GM18502 (cell line): ENCODE measurements at regions not wholly inside any gene's neighbourhood (a gene's known extent, or its start where the extent isn't known, plus 50 kb on each side); places are given as distances from the start of the nearest gene placed in this dataset.

ENCODE experiments used
- ATAC-seq: cut with Tn5 transposase; IDR thresholded peaks from one replicate; pipeline ENCODE4 v1.9.1; 2021; ENCODE audit warnings: mild to moderate bottlenecking; ENCODE audit not compliant: unreplicated experiment, poor library complexity

DNA sequence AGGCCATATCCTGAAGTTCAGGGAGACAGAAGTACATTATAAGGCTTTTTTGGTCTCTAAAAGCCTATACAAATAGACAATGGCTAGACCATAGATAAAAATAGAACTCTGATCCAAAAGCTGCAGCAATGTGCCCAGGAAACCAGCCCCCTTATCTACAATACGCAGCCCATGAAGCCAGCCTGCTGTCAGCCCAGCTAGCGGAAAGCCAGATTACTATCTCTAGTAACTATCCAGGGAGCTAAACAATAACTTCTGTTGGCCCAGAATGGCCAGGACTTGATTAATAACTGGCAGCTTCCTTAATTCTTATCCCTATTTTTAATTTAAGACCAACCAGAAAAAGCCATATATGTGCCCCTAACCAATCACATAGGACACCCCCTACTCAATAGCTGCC is 160.4 kb upstream of the SMLR1 start:
- no peak for ATAC-seq

GRCh38 chr6:130670142-130670541 is 157.1 kb upstream of the SMLR1 start:
- ATAC-seq = no peak

DNA sequence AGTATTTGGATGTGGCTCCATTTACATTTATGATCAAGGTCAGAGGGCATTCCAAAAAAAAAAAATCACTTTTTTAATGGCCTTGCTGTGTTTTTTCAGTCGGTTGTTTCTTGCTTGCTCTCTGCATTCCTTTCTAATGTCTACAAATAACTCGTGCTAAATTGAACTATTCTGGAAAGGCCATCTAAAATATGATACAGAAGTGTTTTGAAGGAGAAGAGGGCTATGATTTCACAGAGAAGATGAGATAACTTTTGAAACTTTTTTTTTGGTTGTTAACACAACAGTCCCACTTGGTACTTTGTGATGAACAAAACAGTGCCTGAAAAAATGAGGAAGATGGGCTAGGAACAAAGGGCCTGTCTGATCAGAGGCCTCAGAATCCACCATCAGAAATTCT is 156.1 kb upstream of the SMLR1 start:
- ATAC-seq = no peak

GRCh38 chr6:130671577-130671976 is 155.6 kb upstream of the SMLR1 start:
- no peak for ATAC-seq

DNA sequence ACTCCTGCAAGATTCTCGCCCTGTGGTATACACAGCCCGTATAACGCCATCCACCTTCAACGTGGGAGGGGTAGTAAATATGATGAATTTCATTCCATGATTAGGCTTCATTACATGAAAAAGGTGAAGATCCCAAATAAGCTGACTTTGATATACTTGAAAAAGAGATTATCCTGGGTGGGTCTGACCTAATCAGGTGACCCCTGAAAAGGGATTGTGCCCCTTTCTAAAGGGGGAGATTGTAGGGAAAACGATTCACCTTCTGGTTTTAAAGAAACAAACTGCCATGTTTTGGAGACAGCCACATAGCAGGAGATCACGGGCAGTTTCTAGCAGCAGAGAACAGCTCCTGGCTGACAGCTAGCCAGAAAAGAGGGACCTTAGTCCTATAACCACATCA is 155.1 kb upstream of the SMLR1 start:
- ATAC-seq = no peak

- ATAC-seq = no peak
Measured at GRCh38 chr6:130674604-130675003, 152.6 kb upstream of the SMLR1 start.

- no peak for ATAC-seq
Measured at GRCh38 chr6:130675072-130675471, 152.1 kb upstream of the SMLR1 start.

GRCh38 chr6:130676077-130676772 is 151.0 kb upstream of the SMLR1 start:
- no peak for ATAC-seq

DNA sequence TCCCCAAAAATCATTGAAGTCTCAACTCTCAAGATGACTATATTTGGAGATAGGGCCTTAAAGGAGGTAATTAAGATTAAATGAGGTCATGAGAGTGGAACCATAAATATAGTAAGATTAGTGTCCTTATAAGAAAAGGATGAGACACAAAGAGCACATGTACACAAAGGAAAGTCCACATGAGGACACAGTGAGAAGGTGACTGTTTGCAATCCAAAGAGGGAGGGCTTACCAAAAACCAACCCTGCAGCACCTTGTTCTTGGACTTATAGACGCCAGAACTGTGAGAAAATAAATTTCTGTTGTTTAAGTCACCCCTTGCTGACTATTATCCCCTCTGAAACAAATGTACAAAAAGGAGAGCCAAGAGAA is 150.4 kb upstream of the SMLR1 start:
- no peak for ATAC-seq

GRCh38 chr6:130677312-130677711 is 149.9 kb upstream of the SMLR1 start:
- no peak for ATAC-seq

DNA sequence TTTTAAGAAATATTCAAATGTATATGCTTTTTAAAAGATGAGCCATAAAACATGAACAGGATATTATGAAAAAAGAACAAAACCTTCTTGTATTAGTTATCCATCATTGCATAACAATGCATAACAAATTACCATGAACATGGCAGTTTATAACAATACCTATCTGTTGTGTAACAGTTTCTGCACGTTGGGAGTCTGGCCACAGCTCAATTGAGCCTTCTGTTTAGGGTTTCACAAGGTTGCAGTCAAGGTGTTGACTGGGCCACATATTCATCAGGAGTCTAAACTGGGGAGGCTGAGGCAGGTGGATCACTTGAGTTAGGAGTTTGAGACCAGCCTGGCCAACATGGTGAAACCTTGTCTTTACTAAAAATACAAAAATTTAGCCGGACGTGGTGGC is 149.4 kb upstream of the SMLR1 start:
- ATAC-seq = no peak

GRCh38 chr6:130679684-130680083 is 147.5 kb upstream of the SMLR1 start:
- no peak for ATAC-seq

DNA sequence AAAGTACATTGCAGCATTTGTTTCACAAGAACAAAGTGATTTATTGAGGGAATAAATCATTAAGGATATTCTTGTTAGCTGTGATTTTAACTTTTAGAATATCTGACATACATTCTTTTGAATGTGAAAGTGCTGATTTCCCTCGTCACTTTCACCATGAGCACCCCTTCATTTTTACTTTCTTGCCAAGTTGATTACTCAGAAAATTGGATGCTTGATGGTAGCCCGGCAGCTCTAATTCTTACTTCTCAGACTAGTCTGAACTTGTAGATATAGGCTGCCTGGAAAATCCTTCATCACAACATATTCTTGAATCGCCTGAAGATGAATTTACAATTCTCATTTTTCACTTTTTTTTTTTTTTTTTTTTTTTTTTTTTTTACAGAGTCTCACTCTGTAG is 147.1 kb upstream of the SMLR1 start:
- no peak for ATAC-seq

GRCh38 chr6:130681028-130681427 is 146.2 kb upstream of the SMLR1 start:
- ATAC-seq = no peak

GRCh38 chr6:130682066-130682465 is 145.1 kb upstream of the SMLR1 start:
- no peak for ATAC-seq

GRCh38 chr6:130683761-130684517 is 143.3 kb upstream of the SMLR1 start:
- ATAC-seq = no peak

DNA sequence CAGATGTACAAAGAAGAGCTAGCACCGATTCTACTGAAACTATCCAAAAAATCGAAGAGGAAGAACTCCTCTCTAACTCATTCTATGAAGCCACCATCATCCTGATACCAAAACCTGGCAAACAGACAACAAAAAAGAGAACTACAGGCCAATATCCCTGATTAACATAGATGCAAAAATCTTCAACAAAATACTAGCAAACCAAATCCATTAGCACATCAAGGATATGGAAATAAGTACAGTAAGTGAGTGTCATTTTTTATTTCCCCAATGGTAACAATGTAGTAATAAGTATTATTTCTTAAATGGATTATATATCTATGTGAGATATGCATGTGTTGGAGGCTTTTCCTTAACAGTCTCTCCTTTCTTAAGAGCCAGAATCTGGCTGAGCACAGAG is 134.5 kb upstream of the SMLR1 start:
- no peak for ATAC-seq

DNA sequence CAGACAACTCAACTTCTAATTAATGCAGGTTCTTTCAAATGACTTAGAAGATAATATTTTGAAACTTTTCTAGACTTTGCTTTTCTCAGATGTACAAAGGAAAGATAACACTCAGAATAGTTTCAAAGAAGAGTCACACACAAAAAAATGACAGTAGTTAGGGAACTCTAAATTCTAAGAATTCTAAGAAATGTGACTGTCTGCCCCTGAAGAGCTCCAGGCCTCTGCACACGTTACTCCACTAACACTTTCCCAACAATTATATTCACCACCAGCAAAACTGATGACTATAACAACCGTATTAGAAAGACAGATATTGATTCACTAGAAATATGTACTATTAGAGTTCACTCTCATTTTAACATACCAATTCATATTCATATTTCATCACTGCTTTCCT is 133.3 kb upstream of the SMLR1 start:
- no peak for ATAC-seq

- ATAC-seq = no peak
Measured at GRCh38 chr6:130694606-130695005, 132.6 kb upstream of the SMLR1 start.

- ATAC-seq = no peak
Measured at GRCh38 chr6:130696806-130697205, 130.4 kb upstream of the SMLR1 start.

DNA sequence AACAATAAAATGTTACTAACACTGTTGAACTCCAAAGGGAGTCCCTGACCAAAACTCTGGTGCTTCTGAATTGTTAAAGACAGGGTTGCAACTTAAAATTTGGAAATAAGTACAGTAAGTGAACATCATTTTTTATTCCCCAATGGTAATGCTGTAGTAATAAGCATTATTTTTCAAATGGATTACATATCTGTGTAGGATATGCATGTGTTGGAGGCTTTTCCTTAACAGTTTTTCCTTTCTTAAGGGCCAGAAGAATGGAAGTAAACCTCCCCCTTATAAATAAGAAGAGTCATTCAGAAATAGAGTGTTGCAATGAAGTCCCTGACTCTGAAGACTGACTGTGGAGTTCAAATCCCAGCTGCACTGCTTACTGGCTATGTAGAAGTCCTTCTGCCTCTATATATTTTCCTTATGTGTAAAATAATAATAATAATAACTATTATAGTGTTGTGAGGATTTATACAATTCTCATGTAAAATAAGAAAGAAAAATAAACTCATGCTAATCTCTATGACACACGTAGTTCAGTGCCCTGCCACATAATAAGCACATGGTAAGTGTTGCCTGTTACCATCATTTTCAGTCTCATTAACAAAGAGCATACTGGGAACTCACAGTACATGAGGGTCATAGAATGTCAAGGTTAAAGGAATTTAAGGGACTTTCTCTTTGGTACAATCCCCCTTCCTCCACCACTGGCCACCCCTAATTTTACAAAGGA is 129.8 kb upstream of the SMLR1 start:
- ATAC-seq = peak; percentile 46
